HG03469 (cell line): ENCODE measurements at regions not wholly inside any gene's neighbourhood (a gene's known extent, or its start where the extent isn't known, plus 50 kb on each side); places are given as distances from the start of the nearest gene placed in this dataset.

Source experiments
- ATAC-seq: cut with Tn5 transposase; IDR thresholded peaks from one replicate; pipeline ENCODE4 v1.9.1; 2021; ENCODE audit warnings: mild to moderate bottlenecking, moderate library complexity, moderate number of reproducible peaks; ENCODE audit not compliant: unreplicated experiment

- ATAC-seq, result no peak
These were observed 97.1 kb upstream of the PRR20G start for GRCh38 chr3:127384717-127385539.

DNA sequence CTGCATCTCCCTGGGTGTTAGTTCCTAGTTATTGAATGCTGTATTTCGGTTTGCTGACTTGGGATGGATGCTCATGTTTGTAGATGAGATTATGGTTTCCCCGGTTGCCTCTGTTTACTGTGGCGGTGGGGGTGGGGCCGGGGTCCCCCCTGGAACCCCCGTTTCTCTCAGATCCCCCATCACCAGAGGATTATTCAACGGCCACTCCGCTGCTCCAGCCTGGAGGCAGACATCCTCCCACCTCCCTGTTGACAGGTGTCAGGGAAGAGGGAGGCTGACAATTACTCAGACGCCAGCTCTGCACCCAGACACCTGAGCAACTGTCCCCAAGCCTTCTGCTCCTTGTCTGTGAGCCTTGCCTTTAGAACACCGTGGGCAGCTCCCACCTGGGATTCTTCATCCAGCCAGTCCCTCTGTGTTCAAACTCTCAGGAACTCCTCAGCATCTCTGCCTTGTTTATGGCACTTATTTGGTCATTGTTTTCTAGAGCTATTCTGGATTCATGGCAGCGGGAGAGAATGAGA lies 95.9 kb upstream of the PRR20G start:
- ATAC-seq, result no peak

- ATAC-seq, result no peak
These were observed 90.2 kb upstream of the PRR20G start for GRCh38 chr3:127377801-127378655.

DNA sequence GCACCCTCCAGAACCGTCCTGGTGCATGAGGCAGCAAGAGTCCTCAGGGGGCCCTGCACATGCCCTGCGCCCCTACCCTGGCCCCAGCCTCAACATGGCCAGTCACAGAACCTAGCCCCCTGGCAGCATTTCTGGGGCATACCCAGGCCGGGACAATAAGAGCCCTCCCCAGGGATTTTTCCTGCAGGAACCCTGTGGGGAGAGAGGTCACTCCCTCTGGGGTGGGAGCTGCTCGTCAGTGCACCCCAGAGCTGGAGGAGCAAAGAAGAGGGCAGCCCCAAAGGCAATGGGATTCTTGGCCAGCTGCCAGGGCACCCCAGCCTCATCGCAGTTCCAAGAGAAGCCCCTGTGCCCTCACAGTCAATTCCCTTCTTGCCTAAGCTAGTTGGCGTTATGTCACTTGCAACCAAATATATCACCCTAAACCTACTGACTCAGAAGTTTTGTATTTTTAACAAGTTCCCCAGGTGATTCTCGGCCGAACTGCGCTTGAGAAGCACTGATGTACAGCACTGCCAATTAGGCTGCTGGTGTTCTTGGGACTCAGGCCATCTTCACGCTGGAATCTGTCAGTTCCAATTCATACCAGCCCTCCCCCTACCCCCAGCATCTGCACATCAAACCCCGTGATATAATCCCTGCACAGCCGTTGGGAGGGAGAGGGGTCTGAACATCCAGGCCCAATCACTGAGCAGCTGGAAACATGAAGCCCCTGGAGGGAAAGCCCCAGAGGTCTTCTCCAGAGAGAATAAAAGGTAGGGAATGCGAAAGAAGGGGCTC lies 87.5 kb upstream of the PRR20G start:
- no peak for ATAC-seq

GRCh38 chr3:127374086-127375010 lies 86.5 kb upstream of the PRR20G start:
- ATAC-seq, result no peak

DNA sequence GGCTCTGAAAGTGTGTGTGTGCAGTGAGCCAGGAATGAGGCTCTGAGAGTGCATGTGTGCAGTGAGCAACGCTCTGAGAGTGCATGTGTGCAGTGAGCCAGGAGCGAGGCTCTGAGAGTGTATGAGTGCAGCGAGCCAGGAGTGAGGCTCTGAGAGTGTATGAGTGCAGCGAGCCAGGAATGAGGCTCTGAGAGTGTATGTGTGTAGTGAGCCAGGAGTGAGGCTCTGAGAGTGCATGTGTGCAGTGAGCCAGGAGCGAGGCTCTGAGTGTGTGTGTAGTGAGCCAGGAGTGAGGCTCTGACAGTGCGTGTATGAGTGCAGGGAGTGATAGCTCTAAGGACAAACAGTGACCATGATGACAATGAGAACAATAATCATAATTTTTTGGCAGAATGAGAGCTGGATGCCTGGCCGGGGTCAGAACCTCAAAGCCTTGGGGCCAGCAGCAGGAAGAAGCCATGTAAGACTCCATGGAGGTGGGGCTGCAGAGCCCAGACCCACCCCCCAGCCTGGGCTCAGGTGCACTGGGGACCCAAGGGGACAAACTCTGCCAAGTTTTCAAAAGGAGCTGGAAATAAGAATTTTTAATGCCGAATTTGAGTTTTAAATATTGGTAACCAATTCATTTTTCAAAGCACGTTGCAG lies 85.7 kb upstream of the PRR20G start:
- ATAC-seq, result no peak

- no peak for ATAC-seq
These were observed 84.0 kb upstream of the PRR20G start for GRCh38 chr3:127371846-127372245.

DNA sequence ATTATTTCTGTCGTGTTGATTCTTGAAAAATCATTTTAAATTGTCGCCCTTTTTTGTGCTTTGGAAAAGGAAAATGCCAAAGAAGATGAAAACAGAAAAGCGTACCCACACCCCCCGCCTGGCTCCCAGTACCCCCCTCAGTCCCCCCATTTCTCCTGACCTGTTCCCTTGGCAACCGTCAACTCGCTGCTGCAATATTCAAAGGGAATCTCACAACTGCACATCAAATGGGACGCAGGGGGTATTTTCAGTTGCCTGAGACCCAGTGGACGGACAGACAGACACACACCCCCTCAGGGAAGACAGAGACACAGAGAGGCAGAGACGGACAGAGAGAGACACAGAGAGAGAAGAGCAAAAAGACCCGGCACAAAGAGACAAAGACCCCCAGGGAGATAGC lies 83.5 kb upstream of the PRR20G start:
- no peak for ATAC-seq

DNA sequence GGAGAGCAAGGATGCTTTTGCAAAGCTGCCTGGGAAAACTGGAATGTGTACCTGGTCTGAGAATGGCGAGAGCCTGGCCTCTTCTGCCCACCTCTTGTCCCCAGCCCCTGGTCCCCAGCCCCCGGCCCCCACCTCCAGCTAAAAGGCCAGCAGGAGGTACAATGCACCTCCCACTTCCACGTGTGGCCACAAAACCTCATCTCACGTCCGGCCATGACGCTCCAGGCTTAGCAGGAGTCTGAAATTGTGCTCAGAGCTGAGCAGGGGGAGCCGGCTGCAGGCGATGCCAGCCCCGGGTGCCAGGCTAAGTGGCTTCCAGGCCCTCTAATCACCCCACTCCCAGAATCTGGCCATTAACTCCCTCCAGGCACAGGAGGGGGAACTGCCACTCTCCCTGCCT lies 83.1 kb upstream of the PRR20G start:
- no peak for ATAC-seq

GRCh38 chr3:127369356-127369935 lies 81.6 kb upstream of the PRR20G start:
- ATAC-seq, result no peak

DNA sequence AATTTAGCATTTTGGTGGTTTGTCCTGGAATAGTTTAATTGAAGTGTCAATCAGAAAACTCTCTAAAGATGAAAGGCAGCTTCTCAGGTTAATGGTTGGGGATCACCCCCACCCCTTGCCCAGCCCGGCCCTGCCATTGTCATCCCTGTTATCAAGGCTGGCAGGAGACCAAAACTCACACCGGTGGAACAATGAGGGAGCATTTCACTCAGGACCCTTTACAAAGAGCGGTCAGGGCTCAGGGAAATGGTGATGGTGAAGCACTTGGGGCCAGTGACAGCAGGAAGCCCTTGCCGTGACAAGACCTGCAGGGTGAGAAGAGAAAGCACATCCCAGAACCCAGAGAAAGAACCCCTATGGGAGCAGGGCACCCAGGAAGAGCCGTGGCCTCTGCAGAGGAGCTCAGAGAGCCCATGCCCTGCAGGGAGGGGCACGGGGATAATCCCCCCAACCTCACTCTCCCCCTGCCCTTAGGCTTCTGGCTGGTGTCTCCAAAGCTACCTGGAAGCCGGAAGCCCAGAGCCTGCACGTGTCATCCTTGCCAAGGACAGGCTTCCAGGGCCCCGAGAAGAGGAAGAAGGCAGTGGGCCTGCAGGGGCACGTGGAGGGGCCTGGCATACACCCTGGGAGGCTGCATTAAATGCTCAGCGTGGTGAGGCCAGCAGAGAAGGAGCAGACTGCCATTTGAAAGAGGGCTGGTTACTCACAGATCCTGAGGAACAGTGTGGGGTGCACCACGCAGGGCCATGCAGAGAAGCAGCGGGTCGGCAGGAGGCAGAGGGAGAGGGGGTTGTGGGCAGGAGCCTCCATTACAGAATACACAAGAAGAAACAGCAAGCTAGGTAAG lies 80.6 kb upstream of the PRR20G start:
- ATAC-seq, result no peak

DNA sequence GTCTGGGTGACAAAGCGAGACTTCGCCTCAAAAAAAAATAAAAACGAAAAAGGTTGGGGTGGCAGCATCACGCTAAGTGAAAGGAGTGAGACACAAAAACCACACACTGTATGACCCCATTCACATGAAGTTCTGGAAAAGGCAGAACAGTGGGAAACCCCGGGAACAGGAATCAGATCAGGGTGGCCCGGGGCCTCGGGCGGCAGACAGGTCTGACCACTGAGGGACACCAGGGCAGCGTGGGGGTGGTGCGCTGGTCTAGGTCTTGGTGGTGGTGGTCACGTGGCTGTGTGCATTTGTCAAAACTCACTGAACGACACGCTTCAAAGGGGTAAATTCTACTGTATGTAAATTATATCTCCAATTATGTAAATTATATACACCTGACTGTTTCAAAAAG lies 79.7 kb upstream of the PRR20G start:
- no peak for ATAC-seq

- no peak for ATAC-seq
These were observed 78.5 kb upstream of the PRR20G start for GRCh38 chr3:127366383-127366782.

- ATAC-seq, result no peak
These were observed 77.4 kb upstream of the PRR20G start for GRCh38 chr3:127365163-127365798.

DNA sequence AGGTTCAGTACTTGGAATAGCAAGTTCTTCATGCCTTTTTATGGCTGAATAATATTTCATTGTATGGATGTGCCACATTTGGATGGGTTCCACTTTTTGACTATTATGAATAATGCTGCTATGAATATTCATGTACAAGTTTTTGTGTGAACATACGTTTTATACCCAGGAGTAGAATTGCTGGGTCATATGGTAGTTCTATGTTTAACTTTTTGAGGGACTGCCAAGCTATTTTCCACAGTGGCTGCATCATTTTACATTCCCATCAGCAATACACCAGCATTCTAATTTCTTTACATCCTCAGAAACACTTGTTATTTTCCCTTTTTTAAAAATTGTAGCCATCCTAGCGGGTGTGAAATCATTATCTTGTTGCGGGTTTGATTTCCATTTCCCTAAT lies 76.0 kb upstream of the PRR20G start:
- no peak for ATAC-seq

DNA sequence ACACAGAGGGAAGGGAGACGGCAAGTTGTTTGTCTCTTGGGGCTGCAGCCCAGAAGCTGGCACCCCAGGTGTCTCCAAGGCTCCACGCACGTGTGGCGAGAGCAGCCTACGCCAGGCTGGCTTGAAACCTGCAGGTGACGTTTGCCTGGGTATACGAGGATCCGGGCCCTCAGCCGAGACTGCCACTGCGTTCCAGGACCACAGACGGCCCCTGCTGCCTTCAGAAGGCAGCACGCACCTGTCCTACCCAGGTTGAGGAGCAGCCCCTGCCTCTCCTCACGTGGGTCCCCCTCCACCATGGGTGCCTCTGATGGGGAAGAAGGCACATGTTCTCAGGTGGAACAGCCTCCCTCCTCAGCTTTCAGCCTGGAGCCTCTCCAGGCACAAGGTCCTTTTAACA lies 75.3 kb upstream of the PRR20G start:
- no peak for ATAC-seq

- ATAC-seq, result no peak
These were observed 72.8 kb upstream of the PRR20G start for GRCh38 chr3:127360647-127361046.

GRCh38 chr3:127358641-127359040 lies 70.8 kb upstream of the PRR20G start:
- no peak for ATAC-seq
